UCSD-AML1 (cell line): ENCODE measurements at regions not wholly inside any gene's neighbourhood (a gene's known extent, or its start where the extent isn't known, plus 50 kb on each side); places are given as distances from the start of the nearest gene placed in this dataset.
"Not testable (repeated sequence)": the region's sequence is repeated elsewhere in the genome, so short reads cannot be mapped to it uniquely, and the experiment has no call there.

ENCODE experiments used
- DNase-seq: peaks from one replicate; lab custom pipeline; 2025; ENCODE audit not compliant: unreplicated experiment; lab: John Stamatoyannopoulos, UW

GRCh38 chr1:199861020-199861795 is 166.3 kb upstream of the NR5A2 start:
- DNase-seq: peak; percentile 52

- no peak for DNase-seq
Measured at GRCh38 chr1:199862047-199862446, 165.5 kb upstream of the NR5A2 start.

- DNase-seq: no peak
Measured at GRCh38 chr1:199866210-199866617, 161.3 kb upstream of the NR5A2 start.

- peak; percentile 70 for DNase-seq
Measured at GRCh38 chr1:199867601-199868000, 159.9 kb upstream of the NR5A2 start.

- DNase-seq: no peak
Measured at GRCh38 chr1:199868777-199869176, 158.7 kb upstream of the NR5A2 start.

- no peak for DNase-seq
Measured at GRCh38 chr1:199875337-199875736, 152.2 kb upstream of the NR5A2 start.

GRCh38 chr1:199875856-199876255 is 151.7 kb upstream of the NR5A2 start:
- no peak for DNase-seq

- DNase-seq: no peak
Measured at GRCh38 chr1:199877526-199878384, 149.8 kb upstream of the NR5A2 start.

- no peak for DNase-seq
Measured at GRCh38 chr1:199878823-199879222, 148.7 kb upstream of the NR5A2 start.

- DNase-seq: no peak
Measured at GRCh38 chr1:199898654-199899053, 128.9 kb upstream of the NR5A2 start.

- DNase-seq: no peak
Measured at GRCh38 chr1:199901341-199901740, 126.2 kb upstream of the NR5A2 start.

GRCh38 chr1:199907361-199907760 is 120.1 kb upstream of the NR5A2 start:
- no peak for DNase-seq

GRCh38 chr1:199909137-199909536 is 118.4 kb upstream of the NR5A2 start:
- no peak for DNase-seq

GRCh38 chr1:199913318-199913717 is 114.2 kb upstream of the NR5A2 start:
- no peak for DNase-seq

- no peak for DNase-seq
Measured at GRCh38 chr1:199914546-199914945, 113.0 kb upstream of the NR5A2 start.

GRCh38 chr1:199918196-199918769 is 109.2 kb upstream of the NR5A2 start:
- no peak for DNase-seq

- DNase-seq: no peak
Measured at GRCh38 chr1:199920635-199921034, 106.9 kb upstream of the NR5A2 start.

- no peak for DNase-seq
Measured at GRCh38 chr1:199929556-199929955, 98.0 kb upstream of the NR5A2 start.

- not testable (repeated sequence) for DNase-seq
Measured at GRCh38 chr1:199930067-199930466, 97.4 kb upstream of the NR5A2 start.

- DNase-seq: peak; percentile 48
Measured at GRCh38 chr1:199931666-199932377, 95.7 kb upstream of the NR5A2 start.

GRCh38 chr1:199932462-199932861 is 95.0 kb upstream of the NR5A2 start:
- DNase-seq: no peak
